GM21723 (cell line): ENCODE measurements at regions not wholly inside any gene's neighbourhood (a gene's known extent, or its start where the extent isn't known, plus 50 kb on each side); places are given as distances from the start of the nearest gene placed in this dataset.
"Not testable (repeated sequence)": the region's sequence is repeated elsewhere in the genome, so short reads cannot be mapped to it uniquely, and the experiment has no call there.

Experiments
- ATAC-seq: cut with Tn5 transposase; IDR thresholded peaks from one replicate; pipeline ENCODE4 v1.9.1; 2021; ENCODE audit warnings: mild to moderate bottlenecking, moderate library complexity; ENCODE audit not compliant: unreplicated experiment

- ATAC-seq = no peak
These were observed 1113.6 kb upstream of the SEL1L start for GRCh38 chr14:82647088-82647810.

- ATAC-seq = no peak
These were observed 1122.1 kb upstream of the SEL1L start for GRCh38 chr14:82655770-82656169.

GRCh38 chr14:82657186-82657675, 1123.6 kb upstream of the SEL1L start:
- no peak for ATAC-seq

GRCh38 chr14:82661258-82661657, 1127.6 kb upstream of the SEL1L start:
- ATAC-seq = no peak

GRCh38 chr14:82667006-82667405, 1133.4 kb upstream of the SEL1L start:
- no peak for ATAC-seq

GRCh38 chr14:82667501-82667900, 1133.8 kb upstream of the SEL1L start:
- no peak for ATAC-seq

GRCh38 chr14:82676403-82676802, 1142.8 kb upstream of the SEL1L start:
- no peak for ATAC-seq

GRCh38 chr14:82689948-82690347, 1156.3 kb upstream of the SEL1L start:
- no peak for ATAC-seq

GRCh38 chr14:82691191-82691590, 1157.5 kb upstream of the SEL1L start:
- ATAC-seq = not testable (repeated sequence)

- no peak for ATAC-seq
These were observed 1161.2 kb upstream of the SEL1L start for GRCh38 chr14:82694820-82695219.

- no peak for ATAC-seq
These were observed 1170.6 kb upstream of the SEL1L start for GRCh38 chr14:82704218-82704617.

- no peak for ATAC-seq
These were observed 1176.7 kb upstream of the SEL1L start for GRCh38 chr14:82710267-82710841.

- ATAC-seq = no peak
These were observed 1186.0 kb upstream of the SEL1L start for GRCh38 chr14:82719617-82720016.

- no peak for ATAC-seq
These were observed 1186.8 kb upstream of the SEL1L start for GRCh38 chr14:82720431-82720830.

GRCh38 chr14:82720946-82721345, 1187.3 kb upstream of the SEL1L start:
- no peak for ATAC-seq

GRCh38 chr14:82724316-82724715, 1190.7 kb upstream of the SEL1L start:
- ATAC-seq = no peak

GRCh38 chr14:82725213-82725612, 1191.6 kb upstream of the SEL1L start:
- no peak for ATAC-seq

- ATAC-seq = no peak
These were observed 1197.9 kb upstream of the SEL1L start for GRCh38 chr14:82731526-82731925.

- no peak for ATAC-seq
These were observed 1206.9 kb upstream of the SEL1L start for GRCh38 chr14:82740547-82740946.

- no peak for ATAC-seq
These were observed 1221.8 kb upstream of the SEL1L start for GRCh38 chr14:82755476-82755875.

GRCh38 chr14:82755923-82756322, 1222.3 kb upstream of the SEL1L start:
- ATAC-seq = no peak

- no peak for ATAC-seq
These were observed 1224.1 kb upstream of the SEL1L start for GRCh38 chr14:82757776-82758175.

- ATAC-seq = no peak
These were observed 1226.0 kb upstream of the SEL1L start for GRCh38 chr14:82759656-82760055.
